NCI-H510A treated with DMSO at 0.1 percent for 48 hours (cell line): ENCODE measurements at regions not wholly inside any gene's neighbourhood (a gene's known extent, or its start where the extent isn't known, plus 50 kb on each side); places are given as distances from the start of the nearest gene placed in this dataset.

Experiments used
- DNase-seq: peaks from one replicate; lab custom pipeline; 2025; lab: John Stamatoyannopoulos, UW

GRCh38 chrX:100512471-100512870, 72.3 kb upstream of the TNMD start:
- DNase-seq = peak; percentile 9

GRCh38 chrX:100494646-100495370, 84.7 kb upstream of the PCDH19 start:
- no peak for DNase-seq

- no peak for DNase-seq
These were observed 81.1 kb upstream of the PCDH19 start for GRCh38 chrX:100491174-100491573.

- no peak for DNase-seq
These were observed 77.7 kb upstream of the PCDH19 start for GRCh38 chrX:100487795-100488194.

- DNase-seq = no peak
These were observed 74.9 kb upstream of the PCDH19 start for GRCh38 chrX:100484971-100485370.

GRCh38 chrX:100479329-100479728, 69.3 kb upstream of the PCDH19 start:
- DNase-seq = no peak

- no peak for DNase-seq
These were observed 68.7 kb upstream of the PCDH19 start for GRCh38 chrX:100478714-100479306.

GRCh38 chrX:100477958-100478357, 67.9 kb upstream of the PCDH19 start:
- no peak for DNase-seq

- DNase-seq = no peak
These were observed 67.4 kb upstream of the PCDH19 start for GRCh38 chrX:100477467-100477866.
